A549 (cell line): ENCODE measurements at regions not wholly inside any gene's neighbourhood (a gene's known extent, or its start where the extent isn't known, plus 50 kb on each side); places are given as distances from the start of the nearest gene placed in this dataset.

Source experiments
- ATAC-seq, 2 experiments: fragments of 200-7000 bp in 1 of 2; fragments of >200 bp in 1 of 2; cut with Nextera tagmentation in 1 of 2; cut with Tn5 transposase in 1 of 2; 3 replicates each; pipeline versions ENCODE4 v1.8.0 to v1.9.1; 2018 to 2020; ENCODE audit warnings: mild to moderate bottlenecking in 1 of 2, moderate library complexity in 1 of 2
- CTCF ChIA-PET: fragments of 300-600 bp; sonication (Branson Sonifier 250); formaldehyde crosslinking; extraction: SDS; loops from one replicate; lab custom pipeline; 2021; ENCODE audit warnings: antibody characterized with exemption, inconsistent platforms; lab: Yijun Ruan, JAX
- POLR2A ChIA-PET: fragments of 350-600 bp; formaldehyde crosslinking; extraction: SDS; loops from one replicate; lab custom pipeline; 2021; ENCODE audit warnings: antibody characterized with exemption, inconsistent platforms; lab: Yijun Ruan, JAX
- DNase-seq, 2 experiments: peaks; one replicate each; pipeline versions ENCODE4 v3.0.0 to v3.0.0-alpha.2; 2011 to 2016; ENCODE audit warnings: low read depth in 1 of 2, low spot score in 1 of 2
- FAIRE-seq: peaks from 2 replicates; lab custom pipeline; 2011; peaks lifted over from hg19 to GRCh38; lab: Jason Lieb, UNC
- H3K27ac ChIP-seq, 2 experiments: fragments of >200 bp; sonication (Bioruptor Twin); formaldehyde crosslinking; 3 replicates each; pipeline ENCODE4 v1.5.1; 2016 to 2017
- H3K4me1 ChIP-seq: fragments of >200 bp; sonication (Bioruptor Twin); formaldehyde crosslinking; 3 replicates; pipeline ENCODE4 v1.6.1; 2016
- H3K4me2 ChIP-seq: fragments of >200 bp; sonication (Bioruptor Twin); formaldehyde crosslinking; 3 replicates; pipeline ENCODE4 v1.6.1; 2016
- H3K4me3 ChIP-seq: fragments of >200 bp; sonication (Bioruptor Twin); formaldehyde crosslinking; 3 replicates; pipeline ENCODE4 v1.5.1; 2016
- H3K9me3 ChIP-seq: fragments of >200 bp; sonication (Bioruptor Twin); formaldehyde crosslinking; 3 replicates; pipeline ENCODE4 v1.6.1; 2016
- BCL3 ChIP-seq: fragments of >200 bp; sonication (Bioruptor Twin); formaldehyde crosslinking; IDR thresholded peaks from 3 replicates; pipeline ENCODE4 v1.6.1; 2016
- CBX2 ChIP-seq: fragments of 200-600 bp; sonication (generic); IDR thresholded peaks from 2 replicates; pipeline ENCODE4 v1.6.1; 2016; ENCODE audit warnings: low read depth, mild to moderate bottlenecking, borderline replicate concordance
- CBX8 ChIP-seq: fragments of 200-600 bp; sonication (generic); IDR thresholded peaks from 2 replicates; pipeline ENCODE4 v1.6.1; 2016
- EHMT2 ChIP-seq: fragments of 200-600 bp; sonication (generic); IDR thresholded peaks from 2 replicates; pipeline ENCODE4 v1.6.1; 2016; ENCODE audit warnings: antibody characterized with exemption, low read depth, mild to moderate bottlenecking, moderate library complexity
- ELK1 ChIP-seq: fragments of 150-350 bp; IDR thresholded peaks from 2 replicates; pipeline ENCODE4 v1.6.1; 2014; ENCODE audit warnings: low read depth, mild to moderate bottlenecking, low read length
- FOSB ChIP-seq: fragments of 250-450 bp; sonication (Bioruptor Pico); IDR thresholded peaks from 2 replicates; pipeline ENCODE4 v1.5.0; 2020; ENCODE audit warnings: mild to moderate bottlenecking, moderate library complexity
- FOSL2 ChIP-seq, 2 experiments: fragments of 450-650 bp in 1 of 2; fragments of >200 bp in 1 of 2; sonication (Bioruptor Twin) in 1 of 2; formaldehyde crosslinking; IDR thresholded peaks; 2 replicates each; pipeline versions ENCODE4 v1.5.0 to v1.6.1; 2016 to 2020; ENCODE audit warnings: mild to moderate bottlenecking in 1 of 2, moderate library complexity in 1 of 2
- GATA3 ChIP-seq: IDR thresholded peaks from 2 replicates; pipeline ENCODE4 v1.6.1; 2012; ENCODE audit warnings: borderline replicate concordance
- HDAC2 ChIP-seq: fragments of 200-600 bp; sonication (generic); IDR thresholded peaks from 2 replicates; pipeline ENCODE4 v1.6.1; 2016
- HEYL ChIP-seq: fragments of 250-450 bp; sonication (Bioruptor Pico); IDR thresholded peaks from 2 replicates; pipeline ENCODE4 v1.8.0; 2021; ENCODE audit warnings: mild to moderate bottlenecking, moderate library complexity
- HMGXB4 ChIP-seq: fragments of 250-450 bp; sonication (Bioruptor Pico); IDR thresholded peaks from 2 replicates; pipeline ENCODE4 v1.5.0; 2021; ENCODE audit warnings: mild to moderate bottlenecking, moderate library complexity, borderline replicate concordance
- HOXB13 ChIP-seq: fragments of 250-450 bp; sonication (Bioruptor Pico); IDR thresholded peaks from 2 replicates; pipeline ENCODE4 v1.5.0; 2020; ENCODE audit warnings: low read depth, mild to moderate bottlenecking, moderate library complexity
- JUNB ChIP-seq: fragments of >200 bp; sonication (Bioruptor Twin); formaldehyde crosslinking; IDR thresholded peaks from 2 replicates; pipeline ENCODE4 v1.6.1; 2016
- KDM5A ChIP-seq: fragments of 200-600 bp; sonication (generic); IDR thresholded peaks from 2 replicates; pipeline ENCODE4 v1.6.1; 2016; ENCODE audit warnings: antibody characterized with exemption, mild to moderate bottlenecking
- NPAS2 ChIP-seq: fragments of 250-450 bp; sonication (Bioruptor Pico); IDR thresholded peaks from 2 replicates; pipeline ENCODE4 v1.8.0; 2022; ENCODE audit warnings: mild to moderate bottlenecking, moderate library complexity, borderline replicate concordance
- PHF8 ChIP-seq: fragments of 200-600 bp; sonication (generic); IDR thresholded peaks from 2 replicates; pipeline ENCODE4 v1.6.1; 2016; ENCODE audit warnings: low read depth, mild to moderate bottlenecking, antibody characterized with exemption, moderate library complexity, borderline replicate concordance
- TP53 ChIP-seq: fragments of 250-450 bp; sonication (Bioruptor Pico); IDR thresholded peaks from 2 replicates; pipeline ENCODE4 v1.5.0; 2021; ENCODE audit warnings: mild to moderate bottlenecking, moderate library complexity
- ZFP36 ChIP-seq: fragments of 450-650 bp; IDR thresholded peaks from 2 replicates; pipeline ENCODE4 v1.6.1; 2014; ENCODE audit warnings: borderline replicate concordance; ENCODE audit not compliant: partially characterized antibody
- ZSCAN20 ChIP-seq: fragments of 250-450 bp; sonication (Bioruptor Pico); IDR thresholded peaks from 2 replicates; pipeline ENCODE4 v1.8.0; 2022; ENCODE audit warnings: mild to moderate bottlenecking, moderate library complexity
- WGBS: methylation state at CpG from one replicate; pipeline ENCODE4 v1.1.6; 2017; ENCODE audit errors: missing lambda C conversion rate; 5-methylcytosine and 5-hydroxymethylcytosine counted together

GRCh38 chr1:58944439-58944838 is 160.6 kb upstream of the JUN start:
- H3K9me3 ChIP-seq = no peaks in the 10 kb centered on the region
- H3K4me2 ChIP-seq = no peak overlapping the region
- CTCF ChIA-PET = no interaction called here
- no peak overlapping the region for H3K4me3 ChIP-seq
- ATAC-seq = no peak
- H3K27ac ChIP-seq = peak overlapping the region in 1 of 2 experiments; percentile 56; a peak in 2 of 6 replicates
- 95% methylated on average over 3 of the region's 3 CpGs for WGBS
- POLR2A ChIA-PET = no interaction called here
- peaks cover 14% of the 10 kb centered on the region; the same call in 1 of the 3 replicates for H3K4me1 ChIP-seq
- no peak for TF ChIP-seq FOSL2 (IDR thresholded peaks at IDR 0.05)
- no peak for TF ChIP-seq FOSL2 (CRISPR knock-in tag; IDR thresholded peaks at IDR 0.05)
- no peak for TF ChIP-seq TP53 (CRISPR knock-in tag)
- TF ChIP-seq HEYL (CRISPR knock-in tag) = no peak
- no peak for TF ChIP-seq EHMT2
- no peak for TF ChIP-seq HDAC2
- TF ChIP-seq ZSCAN20 (CRISPR knock-in tag) = no peak
- no peak for TF ChIP-seq CBX2
- no peak for TF ChIP-seq ELK1
- no peak for TF ChIP-seq HMGXB4 (CRISPR knock-in tag)
- no peak for TF ChIP-seq FOSB (CRISPR knock-in tag)
- TF ChIP-seq PHF8 = no peak
- no peak for TF ChIP-seq HOXB13 (CRISPR knock-in tag)
- TF ChIP-seq GATA3 = no peak
- no peak for TF ChIP-seq BCL3
- TF ChIP-seq KDM5A = no peak
- no peak for TF ChIP-seq JUNB
- TF ChIP-seq CBX8 = no peak
- DNase-seq = no peak
- FAIRE-seq = no peak

- H3K4me2 ChIP-seq = no peak overlapping the region
- POLR2A ChIA-PET = no interaction called here
Observed at GRCh38 chr1:58946390-58946789, 162.5 kb upstream of the JUN start.

GRCh38 chr1:58948671-58949070 is 164.8 kb upstream of the JUN start:
- Histone ChIP-seq H3K27ac (no peak overlapping the region), H3K9me3 (no peaks in the 10 kb centered on the region), H3K4me1 (peaks cover under 1% of the 10 kb centered on the region; the same call in 1 of the 3 replicates), H3K4me2 (no peak overlapping the region), H3K4me3 (no peak overlapping the region)
- no peak for FAIRE-seq
- ChIA-PET POLR2A (no interaction called here), CTCF (no interaction called here)
- DNase-seq = no peak
- ATAC-seq = no peak
- TF ChIP-seq ZSCAN20 (CRISPR knock-in tag) (no peak), ZFP36 (no peak)

More at GRCh38 chr1:58946390-58946789, 162.5 kb upstream of the JUN start:
- 93% methylated on average over 4 of the region's 4 CpGs for WGBS
- peaks cover 14% of the 10 kb centered on the region; the same call in 1 of the 3 replicates for H3K4me1 ChIP-seq
- FAIRE-seq (no peak), DNase-seq (no peak), ATAC-seq (no peak)
- no peaks in the 10 kb centered on the region for H3K9me3 ChIP-seq
- CTCF ChIA-PET = no interaction called here
- TF ChIP-seq NPAS2 (CRISPR knock-in tag) = no peak
- H3K4me3 ChIP-seq = no peak overlapping the region
- H3K27ac ChIP-seq = no peak overlapping the region
